22Rv1 (cell line): ENCODE measurements at regions not wholly inside any gene's neighbourhood (a gene's known extent, or its start where the extent isn't known, plus 50 kb on each side); places are given as distances from the start of the nearest gene placed in this dataset.

Source experiments
- CTCF ChIP-seq: fragments of 450-650 bp; IDR thresholded peaks from 2 replicates; pipeline ENCODE4 v1.5.1; 2017; ENCODE audit warnings: mild to moderate bottlenecking
- ZFX ChIP-seq: fragments of 450-650 bp; IDR thresholded peaks from 2 replicates; pipeline ENCODE4 v1.6.1; 2017; ENCODE audit warnings: antibody characterized with exemption, borderline replicate concordance

- no peak for TF ChIP-seq CTCF
- no peak for TF ChIP-seq ZFX
Measured at GRCh38 chr2:103295591-103295990, 533.8 kb downstream of the TMEM182 start.
